ENCODE measurements at regions not wholly inside any gene's neighbourhood (a gene's known extent, or its start where the extent isn't known, plus 50 kb on each side); places are given as distances from the start of the nearest gene placed in this dataset.

DNA sequence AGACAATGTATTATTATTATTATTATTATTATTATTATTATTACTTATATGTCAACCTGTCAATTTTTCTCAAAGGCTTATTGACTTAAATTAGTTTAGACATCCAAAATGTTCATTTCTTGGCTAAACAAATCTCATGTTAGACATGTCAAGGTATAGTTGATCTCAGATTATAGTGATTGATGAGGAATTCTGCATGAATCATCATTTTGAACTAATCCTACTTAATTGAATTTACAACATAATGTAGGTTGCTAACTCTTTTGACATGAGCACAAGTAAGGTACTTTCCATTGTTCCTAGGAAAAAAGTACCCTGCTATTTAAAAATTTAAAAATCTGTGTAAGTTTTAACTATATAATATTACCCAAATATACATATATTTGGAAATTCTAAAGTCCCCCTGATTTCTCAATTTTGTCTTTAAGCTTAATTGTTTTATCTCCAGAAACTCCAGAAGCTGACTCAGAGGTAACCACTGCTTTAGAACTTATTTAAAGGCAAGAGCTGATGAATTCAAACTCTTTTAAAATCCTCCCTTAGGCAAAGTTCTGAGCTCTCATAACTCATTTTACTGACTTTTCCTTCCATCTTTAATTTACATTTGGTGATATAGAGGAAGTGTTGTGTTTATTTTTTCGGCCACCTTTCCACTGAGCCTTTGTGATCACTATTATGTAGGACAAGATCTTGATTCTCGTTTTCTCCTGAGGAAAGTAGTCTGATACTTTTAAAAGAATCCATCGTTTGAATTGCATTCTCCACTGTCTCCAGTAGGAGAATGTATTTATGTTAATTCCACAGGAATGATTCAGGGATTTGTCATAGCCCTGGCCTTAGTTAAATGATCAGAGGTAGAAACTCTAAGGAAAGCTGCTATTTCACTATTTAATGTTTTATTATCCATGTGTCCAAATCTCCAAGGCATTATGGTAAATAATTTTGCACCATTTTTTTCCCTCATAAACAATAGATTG, 1304.5 kb downstream of the AACS start:
- in situ Hi-C loops (cut with MboI) (no loop called here), intact Hi-C loops (cut with micrococcal nuclease; ENCODE audit: unreplicated experiment) (no loop called here)
- ChIA-PET SMC1A (ENCODE audit: uncharacterized antibody, unreplicated experiment) (no interaction called here), CTCF (interaction anchor here (0.6 kb wide), 1 partner anchor 42 kb away, joined by 3 read pairs; no protein-coding TSS in a partner anchor), RAD21 (ENCODE audit: unreplicated experiment) (no interaction called here), POLR2A (no interaction called here)
- no peaks in the 10 kb centered on the region for H3K27me3 ChIP-seq (replicated peaks in 1 of 2; ENCODE audit: control insufficient read depth in 2 of 2, insufficient read depth in 2 of 2, low read length in 1 of 2)
- no peaks in the 10 kb centered on the region for H3K9me3 ChIP-seq (replicated peaks; ENCODE audit: control insufficient read depth, insufficient read depth, low read length)
- FAIRE-seq (no peak), DNase-seq (ENCODE audit: low read depth, low spot score) (no peak), ATAC-seq (no peak)
- H3K36me3 ChIP-seq (ENCODE audit: control insufficient read depth in 2 of 2, insufficient read depth in 2 of 2, low read length in 1 of 2), result no peaks in the 10 kb centered on the region
- H3K4me1 ChIP-seq (ENCODE audit: control insufficient read depth, insufficient read depth, low read length), result no peaks in the 10 kb centered on the region
- TF ChIP-seq BMI1 (IDR thresholded peaks at IDR 0.05; ENCODE audit: borderline replicate concordance), result no peak
- TF ChIP-seq, protein P1, sequence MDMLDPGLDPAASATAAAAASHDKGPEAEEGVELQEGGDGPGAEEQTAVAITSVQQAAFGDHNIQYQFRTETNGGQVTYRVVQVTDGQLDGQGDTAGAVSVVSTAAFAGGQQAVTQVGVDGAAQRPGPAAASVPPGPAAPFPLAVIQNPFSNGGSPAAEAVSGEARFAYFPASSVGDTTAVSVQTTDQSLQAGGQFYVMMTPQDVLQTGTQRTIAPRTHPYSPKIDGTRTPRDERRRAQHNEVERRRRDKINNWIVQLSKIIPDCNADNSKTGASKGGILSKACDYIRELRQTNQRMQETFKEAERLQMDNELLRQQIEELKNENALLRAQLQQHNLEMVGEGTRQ (IDR thresholded peaks at IDR 0.05; ENCODE audit: borderline replicate concordance, low read depth, low read length), result no peak
- TF ChIP-seq WRNIP1 (IDR thresholded peaks at IDR 0.05; ENCODE audit: borderline replicate concordance, low read depth, low read length), result no peak
- no peak for TF ChIP-seq LARP7 (IDR thresholded peaks at IDR 0.05)
- no peak for TF ChIP-seq CEBPB (IDR thresholded peaks at IDR 0.05; ENCODE audit: borderline replicate concordance in 1 of 2, low read depth in 2 of 2, low read length in 2 of 2)
- TF ChIP-seq, protein P2, sequence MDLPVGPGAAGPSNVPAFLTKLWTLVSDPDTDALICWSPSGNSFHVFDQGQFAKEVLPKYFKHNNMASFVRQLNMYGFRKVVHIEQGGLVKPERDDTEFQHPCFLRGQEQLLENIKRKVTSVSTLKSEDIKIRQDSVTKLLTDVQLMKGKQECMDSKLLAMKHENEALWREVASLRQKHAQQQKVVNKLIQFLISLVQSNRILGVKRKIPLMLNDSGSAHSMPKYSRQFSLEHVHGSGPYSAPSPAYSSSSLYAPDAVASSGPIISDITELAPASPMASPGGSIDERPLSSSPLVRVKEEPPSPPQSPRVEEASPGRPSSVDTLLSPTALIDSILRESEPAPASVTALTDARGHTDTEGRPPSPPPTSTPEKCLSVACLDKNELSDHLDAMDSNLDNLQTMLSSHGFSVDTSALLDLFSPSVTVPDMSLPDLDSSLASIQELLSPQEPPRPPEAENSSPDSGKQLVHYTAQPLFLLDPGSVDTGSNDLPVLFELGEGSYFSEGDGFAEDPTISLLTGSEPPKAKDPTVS (IDR thresholded peaks at IDR 0.05; ENCODE audit: low read depth, low read length), result no peak
- TF ChIP-seq GABPA (IDR thresholded peaks at IDR 0.05; ENCODE audit: low read depth), result no peak
- TF ChIP-seq, protein P3, sequence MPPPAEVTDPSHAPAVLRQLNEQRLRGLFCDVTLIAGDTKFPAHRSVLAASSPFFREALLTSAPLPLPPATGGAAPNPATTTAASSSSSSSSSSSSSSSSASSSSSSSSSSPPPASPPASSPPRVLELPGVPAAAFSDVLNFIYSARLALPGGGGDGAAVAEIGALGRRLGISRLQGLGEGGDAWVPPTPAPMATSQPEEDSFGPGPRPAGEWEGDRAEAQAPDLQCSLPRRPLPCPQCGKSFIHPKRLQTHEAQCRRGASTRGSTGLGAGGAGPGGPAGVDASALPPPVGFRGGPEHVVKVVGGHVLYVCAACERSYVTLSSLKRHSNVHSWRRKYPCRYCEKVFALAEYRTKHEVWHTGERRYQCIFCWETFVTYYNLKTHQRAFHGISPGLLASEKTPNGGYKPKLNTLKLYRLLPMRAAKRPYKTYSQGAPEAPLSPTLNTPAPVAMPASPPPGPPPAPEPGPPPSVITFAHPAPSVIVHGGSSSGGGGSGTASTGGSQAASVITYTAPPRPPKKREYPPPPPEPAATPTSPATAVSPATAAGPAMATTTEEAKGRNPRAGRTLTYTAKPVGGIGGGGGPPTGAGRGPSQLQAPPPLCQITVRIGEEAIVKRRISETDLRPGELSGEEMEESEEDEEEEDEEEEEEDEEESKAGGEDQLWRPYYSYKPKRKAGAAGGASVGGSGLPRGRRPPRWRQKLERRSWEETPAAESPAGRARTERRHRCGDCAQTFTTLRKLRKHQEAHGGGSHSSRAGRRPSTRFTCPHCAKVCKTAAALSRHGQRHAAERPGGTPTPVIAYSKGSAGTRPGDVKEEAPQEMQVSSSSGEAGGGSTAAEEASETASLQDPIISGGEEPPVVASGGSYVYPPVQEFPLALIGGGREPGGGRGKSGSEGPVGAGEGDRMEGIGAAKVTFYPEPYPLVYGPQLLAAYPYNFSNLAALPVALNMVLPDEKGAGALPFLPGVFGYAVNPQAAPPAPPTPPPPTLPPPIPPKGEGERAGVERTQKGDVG (CRISPR knock-in tag; IDR thresholded peaks at IDR 0.05), result no peak
- H4K20me1 ChIP-seq (ENCODE audit: control insufficient read depth, insufficient read depth), result no peaks in the 10 kb centered on the region
- no peak overlapping the region for H3K9ac ChIP-seq (ENCODE audit: control insufficient read depth, insufficient read depth, low read length)
- no peaks in the 10 kb centered on the region for H3K79me2 ChIP-seq (ENCODE audit: control insufficient read depth, insufficient read depth, low read length)
- H3K27ac ChIP-seq (ENCODE audit: control insufficient read depth, insufficient read depth), result no peak overlapping the region
- WGBS (ENCODE audit: insufficient coverage, insufficient replicate concordance, low lambda C conversion rate, missing lambda C conversion rate), result 2% methylated on average over 3 of the region's 3 CpGs
- BruUV-seq (replicated peaks), result no TSS peak
- no peak overlapping the region for H3K4me2 ChIP-seq (ENCODE audit: control insufficient read depth, insufficient read depth)
- no peak overlapping the region for H2AFZ ChIP-seq (ENCODE audit: control insufficient read depth, low read depth, low read length)
- H3K4me3 ChIP-seq, result no peak overlapping the region
